ENCODE measurements at regions not wholly inside any gene's neighbourhood (a gene's known extent, or its start where the extent isn't known, plus 50 kb on each side); places are given as distances from the start of the nearest gene placed in this dataset.
"Not testable (repeated sequence)": the region's sequence is repeated elsewhere in the genome, so short reads cannot be mapped to it uniquely, and the experiment has no call there.

GRCh38 chr6:159407211-159407780 is 238.1 kb downstream of the FNDC1 start:
- DNase-seq (ENCODE audit: low read depth in 2 of 2): not testable (repeated sequence)

GRCh38 chr6:159404296-159404695 is 235.1 kb downstream of the FNDC1 start:
- no peak for DNase-seq (ENCODE audit: low read depth in 2 of 2)

GRCh38 chr6:159400826-159401225 is 231.6 kb downstream of the FNDC1 start:
- DNase-seq (ENCODE audit: low read depth in 2 of 2): no peak

GRCh38 chr6:159399751-159400221 is 230.6 kb downstream of the FNDC1 start:
- DNase-seq (ENCODE audit: low read depth in 2 of 2): no peak

GRCh38 chr6:159398633-159399032 is 229.4 kb downstream of the FNDC1 start:
- DNase-seq (ENCODE audit: low read depth in 2 of 2): no peak

GRCh38 chr6:159397753-159398152 is 228.6 kb downstream of the FNDC1 start:
- no peak for DNase-seq (ENCODE audit: low read depth in 2 of 2)

- no peak for DNase-seq (ENCODE audit: low read depth in 2 of 2)
Observed at GRCh38 chr6:159395609-159396008, 226.4 kb downstream of the FNDC1 start.

- DNase-seq (ENCODE audit: low read depth in 2 of 2): not testable (repeated sequence)
Observed at GRCh38 chr6:159392695-159393094, 223.5 kb downstream of the FNDC1 start.

GRCh38 chr6:159390381-159390780 is 221.2 kb downstream of the FNDC1 start:
- DNase-seq (ENCODE audit: low read depth in 2 of 2): no peak

- no peak for DNase-seq (ENCODE audit: low read depth in 2 of 2)
Observed at GRCh38 chr6:159389695-159390094, 220.5 kb downstream of the FNDC1 start.

- no peak for DNase-seq (ENCODE audit: low read depth in 2 of 2)
Observed at GRCh38 chr6:159380114-159380513, 210.9 kb downstream of the FNDC1 start.

GRCh38 chr6:159378411-159379328 is 209.5 kb downstream of the FNDC1 start:
- DNase-seq (ENCODE audit: low read depth in 2 of 2): no peak

GRCh38 chr6:159376516-159377158 is 207.4 kb downstream of the FNDC1 start:
- no peak for DNase-seq (ENCODE audit: low read depth in 2 of 2)

- no peak for DNase-seq (ENCODE audit: low read depth in 2 of 2)
Observed at GRCh38 chr6:159375014-159375413, 205.8 kb downstream of the FNDC1 start.

- no peak for DNase-seq (ENCODE audit: low read depth in 2 of 2)
Observed at GRCh38 chr6:159373670-159374069, 204.5 kb downstream of the FNDC1 start.

GRCh38 chr6:159372333-159372732 is 203.1 kb downstream of the FNDC1 start:
- no peak for DNase-seq (ENCODE audit: low read depth in 2 of 2)

- no peak for DNase-seq (ENCODE audit: low read depth in 2 of 2)
Observed at GRCh38 chr6:159360306-159360705, 191.1 kb downstream of the FNDC1 start.

GRCh38 chr6:159359581-159360297 is 190.5 kb downstream of the FNDC1 start:
- DNase-seq (ENCODE audit: low read depth in 2 of 2): no peak

- no peak for DNase-seq (ENCODE audit: low read depth in 2 of 2)
Observed at GRCh38 chr6:159358562-159358961, 189.4 kb downstream of the FNDC1 start.

- DNase-seq (ENCODE audit: low read depth in 2 of 2): no peak
Observed at GRCh38 chr6:159357211-159357915, 188.2 kb downstream of the FNDC1 start.

GRCh38 chr6:159353193-159353592 is 184.0 kb downstream of the FNDC1 start:
- DNase-seq (ENCODE audit: low read depth in 2 of 2): no peak
